C4-2B (cell line): ENCODE measurements at regions not wholly inside any gene's neighbourhood (a gene's known extent, or its start where the extent isn't known, plus 50 kb on each side); places are given as distances from the start of the nearest gene placed in this dataset.

ENCODE experiments used
- CTCF ChIP-seq: fragments of 450-650 bp; conservative IDR thresholded peaks from 2 replicates; pipeline ENCODE4 v1.5.1; 2017; ENCODE audit warnings: mild to moderate bottlenecking
- ZFX ChIP-seq: fragments of 450-650 bp; IDR thresholded peaks from 2 replicates; pipeline ENCODE4 v1.6.1; 2017

GRCh38 chr14:37830271-37830670 lies 234.8 kb downstream of the TTC6 start:
- TF ChIP-seq CTCF (no peak), ZFX (no peak)
